Lower leg skin (tissue), 3 donors: ENCODE measurements at regions not wholly inside any gene's neighbourhood (a gene's known extent, or its start where the extent isn't known, plus 50 kb on each side); places are given as distances from the start of the nearest gene placed in this dataset.

ENCODE experiments used
- POLR2A ChIP-seq, 2 donors: fragments of 450-650 bp; IDR thresholded peaks; one replicate each; pipeline ENCODE4 v1.6.1; 2016 to 2017; ENCODE audit warnings: antibody characterized with exemption in 2 of 2, mild to moderate bottlenecking in 1 of 2, moderate library complexity in 1 of 2
- TF ChIP-seq, protein P1 (sequence below), 3 donors: fragments of 450-650 bp; IDR thresholded peaks; one replicate each; pipeline ENCODE4 v1.5.1; 2016; ENCODE audit warnings: antibody characterized with exemption in 3 of 3, mild to moderate bottlenecking in 3 of 3, moderate library complexity in 2 of 3

DNA sequence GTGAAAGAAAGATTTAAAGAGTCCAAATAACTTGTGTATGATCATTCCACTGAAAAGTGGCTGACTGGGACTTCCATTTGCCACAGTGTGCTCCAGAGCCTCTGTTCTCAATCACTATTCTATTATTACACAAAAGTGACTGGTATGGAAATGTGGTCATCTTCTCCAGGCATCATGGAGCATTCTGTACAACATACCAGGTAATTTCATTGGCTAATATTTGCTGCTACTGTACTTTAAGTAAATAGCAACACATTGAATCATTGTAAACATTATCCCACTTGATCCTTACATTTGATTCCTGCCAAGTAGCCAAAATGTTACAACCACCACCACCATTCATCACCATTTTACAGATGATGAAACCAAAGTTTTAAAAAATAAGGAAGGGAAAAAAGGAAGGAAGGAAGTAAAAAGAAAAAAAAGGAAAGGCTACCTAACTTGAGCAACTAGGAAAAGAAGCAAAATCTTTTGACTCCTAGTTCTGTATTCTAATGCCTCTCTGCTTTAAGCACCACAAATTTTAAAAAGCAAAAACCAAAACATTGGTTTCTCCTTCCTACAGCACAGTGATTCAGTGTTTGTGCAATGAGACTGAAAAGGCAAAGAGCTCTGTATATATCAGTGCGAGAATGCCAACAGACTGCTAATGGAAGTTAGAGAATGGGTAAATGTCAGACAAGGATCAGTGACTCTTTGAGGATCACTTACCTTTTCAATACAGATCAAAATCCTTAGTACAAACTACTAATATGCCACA lies 361.4 kb upstream of the PTBP2 start:
- TF ChIP-seq, protein P1, sequence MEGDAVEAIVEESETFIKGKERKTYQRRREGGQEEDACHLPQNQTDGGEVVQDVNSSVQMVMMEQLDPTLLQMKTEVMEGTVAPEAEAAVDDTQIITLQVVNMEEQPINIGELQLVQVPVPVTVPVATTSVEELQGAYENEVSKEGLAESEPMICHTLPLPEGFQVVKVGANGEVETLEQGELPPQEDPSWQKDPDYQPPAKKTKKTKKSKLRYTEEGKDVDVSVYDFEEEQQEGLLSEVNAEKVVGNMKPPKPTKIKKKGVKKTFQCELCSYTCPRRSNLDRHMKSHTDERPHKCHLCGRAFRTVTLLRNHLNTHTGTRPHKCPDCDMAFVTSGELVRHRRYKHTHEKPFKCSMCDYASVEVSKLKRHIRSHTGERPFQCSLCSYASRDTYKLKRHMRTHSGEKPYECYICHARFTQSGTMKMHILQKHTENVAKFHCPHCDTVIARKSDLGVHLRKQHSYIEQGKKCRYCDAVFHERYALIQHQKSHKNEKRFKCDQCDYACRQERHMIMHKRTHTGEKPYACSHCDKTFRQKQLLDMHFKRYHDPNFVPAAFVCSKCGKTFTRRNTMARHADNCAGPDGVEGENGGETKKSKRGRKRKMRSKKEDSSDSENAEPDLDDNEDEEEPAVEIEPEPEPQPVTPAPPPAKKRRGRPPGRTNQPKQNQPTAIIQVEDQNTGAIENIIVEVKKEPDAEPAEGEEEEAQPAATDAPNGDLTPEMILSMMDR (IDR thresholded peaks at IDR 0.05) = no peak
- TF ChIP-seq POLR2A (IDR thresholded peaks at IDR 0.05) = no peak
